K562 (cell line): ENCODE measurements at regions not wholly inside any gene's neighbourhood (a gene's known extent, or its start where the extent isn't known, plus 50 kb on each side); places are given as distances from the start of the nearest gene placed in this dataset.

Source experiments
- ATAC-seq: fragments of 200-7000 bp; cut with Tn5 transposase; 3 replicates; pipeline ENCODE4 v1.9.1; 2020; ENCODE audit warnings: moderate library complexity
- BruUV-seq: library from RNA; stranded (reverse); fragments of 400-500 nt; replicated peaks from 2 replicates; lab custom pipeline; 2021; lab: Mats Ljungman, UMichigan
- CTCF ChIA-PET: fragments of 300-600 bp; formaldehyde crosslinking; extraction: SDS; loops from one replicate; lab custom pipeline; 2021; ENCODE audit warnings: low intra/inter-chr PET ratio; lab: Yijun Ruan, JAX
- POLR2A ChIA-PET: fragments of 300-600, 350-650 bp; sonication (Branson Sonifier 250); formaldehyde crosslinking; extraction: SDS; loops from one replicate; lab custom pipeline; 2021; ENCODE audit warnings: antibody characterized with exemption, inconsistent platforms; lab: Yijun Ruan, JAX
- DNase-seq, 4 experiments: peaks; one replicate each; pipeline versions ENCODE4 v3.0.0 to v3.0.0-alpha.2; 2011 to 2018; ENCODE audit warnings: low spot score in 3 of 4, mixed read lengths in 3 of 4; ENCODE audit errors: extremely low read depth in 1 of 4
- FAIRE-seq: peaks from 2 replicates; lab custom pipeline; 2011; peaks lifted over from hg19 to GRCh38; lab: Jason Lieb, UNC
- H2AFZ ChIP-seq: 2 replicates; pipeline ENCODE4 v1.6.0; 2011; ENCODE audit warnings: low read depth, low read length, control low read depth, inconsistent platforms
- H3K27ac ChIP-seq: fragments of 200-600 bp; 3 replicates; pipeline ENCODE4 v1.8.0; 2011; ENCODE audit warnings: low read depth, mild to moderate bottlenecking, control low read depth, inconsistent platforms, low read length, moderate library complexity, mixed read lengths; ENCODE audit errors: extremely low read depth
- H3K27me3 ChIP-seq, 2 experiments: fragments of 300-600 bp in 1 of 2; 2 replicates in 1 of 2; 3 replicates in 1 of 2; pipeline versions ENCODE4 v1.6.0 to v1.8.0; 2011; ENCODE audit warnings: inconsistent platforms in 2 of 2, low read length in 2 of 2, mild to moderate bottlenecking in 1 of 2, mixed read lengths in 1 of 2, moderate library complexity in 1 of 2; ENCODE audit not compliant: control insufficient read depth in 2 of 2, insufficient read depth in 2 of 2
- H3K36me3 ChIP-seq: fragments of 300-600 bp; 3 replicates; pipeline ENCODE4 v1.8.0; 2011; ENCODE audit warnings: mild to moderate bottlenecking, low read length, inconsistent platforms; ENCODE audit not compliant: control insufficient read depth, insufficient read depth
- H3K4me1 ChIP-seq, 2 experiments: fragments of 200-600 bp in 1 of 2; replicated peaks in 1 of 2; 2 replicates in 1 of 2; 3 replicates in 1 of 2; pipeline versions ENCODE4 v1.5.1 to v1.8.0; 2011; ENCODE audit warnings: inconsistent platforms in 2 of 2, low read length in 2 of 2, mild to moderate bottlenecking in 1 of 2, mixed read lengths in 1 of 2, moderate library complexity in 1 of 2; ENCODE audit not compliant: control insufficient read depth in 2 of 2, insufficient read depth in 2 of 2
- H3K4me2 ChIP-seq: 2 replicates; pipeline ENCODE4 v1.6.1; 2011; ENCODE audit warnings: low read length, control low read depth, inconsistent platforms, mixed read lengths; ENCODE audit not compliant: insufficient read depth
- H3K4me3 ChIP-seq: fragments of 200-600 bp; sonication (generic), shearing (Covaris generic); 2 replicates; pipeline ENCODE4 v1.5.1; 2016; ENCODE audit warnings: control low read depth, inconsistent platforms
- H3K79me2 ChIP-seq: fragments of 200-600 bp; 3 replicates; pipeline ENCODE4 v1.8.0; 2011; ENCODE audit warnings: low read length, inconsistent platforms; ENCODE audit not compliant: control insufficient read depth, insufficient read depth
- H3K9ac ChIP-seq, 2 experiments: 2 replicates each; pipeline versions ENCODE4 v1.6.0 to v1.6.1; 2011; ENCODE audit warnings: low read depth in 2 of 2, low read length in 2 of 2, control low read depth in 1 of 2, inconsistent platforms in 1 of 2, mild to moderate bottlenecking in 1 of 2, mixed read lengths in 1 of 2; ENCODE audit not compliant: insufficient read depth in 1 of 2
- H3K9me1 ChIP-seq: one replicate; pipeline ENCODE4 v1.6.0; 2011; ENCODE audit warnings: inconsistent platforms, mild to moderate bottlenecking, low read length, moderate library complexity; ENCODE audit not compliant: control insufficient read depth, insufficient read depth
- H3K9me3 ChIP-seq: replicated peaks from 2 replicates; pipeline ENCODE4 v1.5.1; 2011; ENCODE audit warnings: low read depth, low read length, inconsistent platforms; ENCODE audit not compliant: control insufficient read depth, insufficient read depth
- H4K20me1 ChIP-seq: replicated peaks from 2 replicates; pipeline ENCODE4 v1.6.1; 2011; ENCODE audit warnings: low read length, inconsistent platforms, mixed read lengths; ENCODE audit not compliant: control insufficient read depth, insufficient read depth
- DACH1 ChIP-seq: fragments of 450-650 bp; IDR thresholded peaks from 2 replicates; pipeline ENCODE4 v1.6.1; 2018; ENCODE audit not compliant: partially characterized antibody
- E2F3 ChIP-seq: fragments of 250-450 bp; sonication (Bioruptor Pico); IDR thresholded peaks from 2 replicates; pipeline ENCODE4 v1.4.0; 2020; ENCODE audit warnings: mild to moderate bottlenecking
- HDAC8 ChIP-seq: fragments of 450-650 bp; IDR thresholded peaks from 2 replicates; pipeline ENCODE4 v1.6.1; 2016; ENCODE audit warnings: mild to moderate bottlenecking, missing genetic modification characterization, moderate library complexity, missing compliant biosample characterization
- POU5F1 ChIP-seq: fragments of 150-350 bp; IDR thresholded peaks from 2 replicates; pipeline ENCODE4 v1.6.1; 2014; ENCODE audit warnings: borderline replicate concordance, low read length, low read depth, mild to moderate bottlenecking; ENCODE audit not compliant: partially characterized antibody
- ZC3H11A ChIP-seq: IDR thresholded peaks from 2 replicates; pipeline ENCODE4 v1.6.1; 2012; ENCODE audit warnings: low read depth, low read length, improper control_type of control experiment
- ZC3H8 ChIP-seq: fragments of 450-650 bp; IDR thresholded peaks from 2 replicates; pipeline ENCODE4 v1.6.1; 2017
- WGBS: fragments of 100-300 bp; shearing (Covaris generic); methylation state at CpG from one replicate; pipeline ENCODE4 v1.1.6; 2016; ENCODE audit warnings: low coverage, mixed read lengths; ENCODE audit not compliant: insufficient coverage; ENCODE audit errors: missing lambda C conversion rate; 5-methylcytosine and 5-hydroxymethylcytosine counted together
- in situ Hi-C: fragments of 300-500 bp; cut with MboI; formaldehyde crosslinking; loops from 4 replicates; pipeline ENCODE4 v1.15.0; 2018; ENCODE audit warnings: inconsistent platforms, mixed read lengths
- intact Hi-C: fragments of 100-400 bp; cut with micrococcal nuclease; formaldehyde crosslinking; loops from 2 replicates; pipeline ENCODE4 v1.14.2; 2022
- TF ChIP-seq, protein P1 (sequence below): fragments of 250-450 bp; sonication (Bioruptor Pico); IDR thresholded peaks from 2 replicates; pipeline ENCODE4 v1.4.0; 2020

DNA sequence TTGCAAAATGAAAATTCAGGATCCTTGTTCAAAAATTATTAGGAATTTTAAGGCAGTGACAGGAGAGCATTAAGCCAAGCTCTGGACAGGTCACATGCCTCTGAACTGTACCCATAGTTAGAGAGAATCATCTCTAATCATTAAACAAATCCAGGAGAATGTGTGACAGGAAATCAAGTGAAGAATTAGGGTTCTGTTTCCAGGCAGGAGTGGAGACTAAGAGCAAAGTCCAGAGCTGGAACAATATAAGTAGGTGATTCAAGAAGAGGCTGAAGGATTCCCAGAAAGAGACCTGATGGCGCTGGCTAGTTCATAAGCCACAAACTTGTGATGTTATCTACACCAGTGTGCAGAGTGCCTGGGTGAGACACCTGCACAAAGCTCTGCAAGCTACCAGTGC, 104.6 kb upstream of the PRKG2 start (continued):
- TF ChIP-seq, protein P1, sequence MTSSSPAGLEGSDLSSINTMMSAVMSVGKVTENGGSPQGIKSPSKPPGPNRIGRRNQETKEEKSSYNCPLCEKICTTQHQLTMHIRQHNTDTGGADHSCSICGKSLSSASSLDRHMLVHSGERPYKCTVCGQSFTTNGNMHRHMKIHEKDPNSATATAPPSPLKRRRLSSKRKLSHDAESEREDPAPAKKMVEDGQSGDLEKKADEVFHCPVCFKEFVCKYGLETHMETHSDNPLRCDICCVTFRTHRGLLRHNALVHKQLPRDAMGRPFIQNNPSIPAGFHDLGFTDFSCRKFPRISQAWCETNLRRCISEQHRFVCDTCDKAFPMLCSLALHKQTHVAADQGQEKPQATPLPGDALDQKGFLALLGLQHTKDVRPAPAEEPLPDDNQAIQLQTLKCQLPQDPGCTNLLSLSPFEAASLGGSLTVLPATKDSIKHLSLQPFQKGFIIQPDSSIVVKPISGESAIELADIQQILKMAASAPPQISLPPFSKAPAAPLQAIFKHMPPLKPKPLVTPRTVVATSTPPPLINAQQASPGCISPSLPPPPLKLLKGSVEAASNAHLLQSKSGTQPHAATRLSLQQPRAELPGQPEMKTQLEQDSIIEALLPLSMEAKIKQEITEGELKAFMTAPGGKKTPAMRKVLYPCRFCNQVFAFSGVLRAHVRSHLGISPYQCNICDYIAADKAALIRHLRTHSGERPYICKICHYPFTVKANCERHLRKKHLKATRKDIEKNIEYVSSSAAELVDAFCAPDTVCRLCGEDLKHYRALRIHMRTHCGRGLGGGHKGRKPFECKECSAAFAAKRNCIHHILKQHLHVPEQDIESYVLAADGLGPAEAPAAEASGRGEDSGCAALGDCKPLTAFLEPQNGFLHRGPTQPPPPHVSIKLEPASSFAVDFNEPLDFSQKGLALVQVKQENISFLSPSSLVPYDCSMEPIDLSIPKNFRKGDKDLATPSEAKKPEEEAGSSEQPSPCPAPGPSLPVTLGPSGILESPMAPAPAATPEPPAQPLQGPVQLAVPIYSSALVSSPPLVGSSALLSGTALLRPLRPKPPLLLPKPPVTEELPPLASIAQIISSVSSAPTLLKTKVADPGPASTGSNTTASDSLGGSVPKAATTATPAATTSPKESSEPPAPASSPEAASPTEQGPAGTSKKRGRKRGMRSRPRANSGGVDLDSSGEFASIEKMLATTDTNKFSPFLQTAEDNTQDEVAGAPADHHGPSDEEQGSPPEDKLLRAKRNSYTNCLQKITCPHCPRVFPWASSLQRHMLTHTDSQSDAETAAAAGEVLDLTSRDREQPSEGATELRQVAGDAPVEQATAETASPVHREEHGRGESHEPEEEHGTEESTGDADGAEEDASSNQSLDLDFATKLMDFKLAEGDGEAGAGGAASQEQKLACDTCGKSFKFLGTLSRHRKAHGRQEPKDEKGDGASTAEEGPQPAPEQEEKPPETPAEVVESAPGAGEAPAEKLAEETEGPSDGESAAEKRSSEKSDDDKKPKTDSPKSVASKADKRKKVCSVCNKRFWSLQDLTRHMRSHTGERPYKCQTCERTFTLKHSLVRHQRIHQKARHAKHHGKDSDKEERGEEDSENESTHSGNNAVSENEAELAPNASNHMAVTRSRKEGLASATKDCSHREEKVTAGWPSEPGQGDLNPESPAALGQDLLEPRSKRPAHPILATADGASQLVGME (CRISPR knock-in tag) = no peak
- TF ChIP-seq, all 486 proteins: peak for 0

DNA sequence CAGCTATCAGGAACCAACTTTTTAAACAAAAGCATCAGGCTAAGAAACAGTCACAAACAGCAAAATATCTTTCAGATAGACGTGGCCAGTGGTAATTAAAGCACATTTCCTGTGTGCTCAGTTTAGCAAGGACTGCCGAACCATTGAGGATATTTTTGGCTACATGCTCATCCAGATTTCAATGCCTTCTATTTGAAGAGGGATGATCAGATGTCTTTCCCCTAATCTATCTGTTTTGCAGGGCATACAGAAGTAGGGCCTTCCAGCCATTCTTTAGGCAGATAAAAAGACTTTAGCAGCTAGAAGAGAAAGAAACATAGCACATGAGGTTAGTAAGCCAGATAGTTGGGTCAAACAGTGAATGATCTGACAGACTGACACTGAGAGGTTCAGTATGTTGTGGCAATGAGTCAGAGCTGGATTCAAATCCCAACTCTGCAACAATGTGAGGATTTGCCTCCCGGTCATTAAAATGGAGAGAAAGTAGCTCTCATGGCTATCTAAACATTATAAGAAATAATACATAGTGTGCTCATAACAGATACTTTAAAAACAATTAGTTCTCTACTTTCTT, 100.0 kb upstream of the PRKG2 start:
- CTCF ChIA-PET = no interaction called here
- no peak for FAIRE-seq

More for the DNA sequence above, 100.0 kb upstream of the PRKG2 start:
- H3K4me2 ChIP-seq = no peak overlapping the region
- H3K4me3 ChIP-seq = no peak overlapping the region
- in situ Hi-C loops = no loop called here
- TF ChIP-seq ZC3H11A (no peak), HDAC8 (tag) (no peak), POU5F1 (no peak), E2F3 (no peak), ZC3H8 (no peak), DACH1 (no peak)
- H3K9ac ChIP-seq = no peak overlapping the region
- no peaks in the 10 kb centered on the region for H3K36me3 ChIP-seq
- H3K27me3 ChIP-seq = peaks cover 0 to 2% of the 10 kb centered on the region in 2 experiments; a peak in 1 of 5 replicates
- no peak for ATAC-seq
- POLR2A ChIA-PET = interaction anchor here (1.2 kb wide), 1 partner anchor 14 kb away, joined by 3 read pairs; no protein-coding TSS in a partner anchor
- no peak overlapping the region for H3K27ac ChIP-seq
- no peak overlapping the region for H2AFZ ChIP-seq
- no peaks in the 10 kb centered on the region for H4K20me1 ChIP-seq
- no peaks in the 10 kb centered on the region for H3K4me1 ChIP-seq
- no peaks in the 10 kb centered on the region for H3K9me3 ChIP-seq
- no peaks in the 10 kb centered on the region for H3K79me2 ChIP-seq
- no TSS peak for BruUV-seq
- DNase-seq = no peak
- intact Hi-C loops = no loop called here
- H3K9me1 ChIP-seq = no peaks in the 10 kb centered on the region
- 3% methylated on average over 3 of the region's 3 CpGs for WGBS
